Renal cortical epithelial cell (primary cell): ENCODE measurements at regions not wholly inside any gene's neighbourhood (a gene's known extent, or its start where the extent isn't known, plus 50 kb on each side); places are given as distances from the start of the nearest gene placed in this dataset.

ENCODE experiments used
- DNase-seq: peaks from one replicate; pipeline ENCODE4 v3.0.0-alpha.2; 2011; ENCODE audit warnings: low read depth

DNA sequence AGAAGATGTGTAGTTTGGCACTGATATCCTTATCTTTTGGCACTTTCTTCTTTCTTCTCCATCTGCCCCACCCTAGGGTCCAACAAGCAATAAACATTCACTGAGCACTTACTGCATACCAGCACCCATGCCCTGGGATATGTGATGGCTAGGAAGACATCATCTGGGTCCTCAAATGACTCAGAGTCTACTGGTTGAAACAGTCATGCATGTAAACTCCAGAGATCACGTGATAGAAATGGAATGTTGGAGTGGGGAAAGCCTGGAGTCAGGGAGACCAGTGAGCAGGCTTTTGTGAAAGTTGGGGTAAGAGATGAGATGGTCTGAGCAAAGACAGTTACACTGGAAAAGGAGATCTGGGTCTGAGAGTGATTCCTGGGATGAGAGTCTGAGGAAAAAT lies 724.9 kb upstream of the TENM4 start:
- DNase-seq, result peak; percentile 69

GRCh38 chr11:80163441-80163840 lies 722.6 kb upstream of the TENM4 start:
- peak; percentile 15 for DNase-seq

GRCh38 chr11:80163011-80163410 lies 722.2 kb upstream of the TENM4 start:
- peak; percentile 80 for DNase-seq

GRCh38 chr11:80162387-80162786 lies 721.6 kb upstream of the TENM4 start:
- no peak for DNase-seq

GRCh38 chr11:80157447-80157846 lies 716.6 kb upstream of the TENM4 start:
- no peak for DNase-seq

GRCh38 chr11:80156062-80156461 lies 715.2 kb upstream of the TENM4 start:
- no peak for DNase-seq

DNA sequence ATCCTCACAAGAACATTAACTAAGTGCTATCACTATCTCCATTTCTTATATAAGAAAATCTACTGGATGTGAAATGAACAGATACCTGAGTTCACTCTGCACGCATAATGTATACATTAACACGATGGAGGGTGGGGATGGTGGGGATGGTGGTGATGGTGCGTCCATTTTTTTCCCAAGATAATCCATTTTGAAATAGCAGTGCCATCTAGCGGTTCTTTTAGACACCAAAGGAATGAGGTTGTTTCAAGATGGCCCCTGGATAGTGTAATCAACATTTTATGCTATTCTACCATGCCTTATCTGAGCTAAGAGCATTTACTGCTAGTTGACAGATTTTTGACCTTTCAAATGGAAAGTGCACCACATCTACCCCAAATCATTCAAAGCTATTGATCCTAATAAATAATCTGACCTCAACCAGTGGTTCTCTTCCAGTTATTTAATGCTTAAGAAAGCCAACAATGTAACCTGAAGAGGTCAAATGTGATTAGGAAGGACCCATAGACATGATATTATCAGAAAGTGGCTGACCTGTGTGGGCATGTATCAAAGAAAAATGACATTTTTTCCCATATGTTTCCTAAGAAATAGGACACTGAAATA lies 714.7 kb upstream of the TENM4 start:
- DNase-seq, result peak; percentile 13

- DNase-seq, result peak; percentile 97
Observed at GRCh38 chr11:80146232-80146631, 705.4 kb upstream of the TENM4 start.

DNA sequence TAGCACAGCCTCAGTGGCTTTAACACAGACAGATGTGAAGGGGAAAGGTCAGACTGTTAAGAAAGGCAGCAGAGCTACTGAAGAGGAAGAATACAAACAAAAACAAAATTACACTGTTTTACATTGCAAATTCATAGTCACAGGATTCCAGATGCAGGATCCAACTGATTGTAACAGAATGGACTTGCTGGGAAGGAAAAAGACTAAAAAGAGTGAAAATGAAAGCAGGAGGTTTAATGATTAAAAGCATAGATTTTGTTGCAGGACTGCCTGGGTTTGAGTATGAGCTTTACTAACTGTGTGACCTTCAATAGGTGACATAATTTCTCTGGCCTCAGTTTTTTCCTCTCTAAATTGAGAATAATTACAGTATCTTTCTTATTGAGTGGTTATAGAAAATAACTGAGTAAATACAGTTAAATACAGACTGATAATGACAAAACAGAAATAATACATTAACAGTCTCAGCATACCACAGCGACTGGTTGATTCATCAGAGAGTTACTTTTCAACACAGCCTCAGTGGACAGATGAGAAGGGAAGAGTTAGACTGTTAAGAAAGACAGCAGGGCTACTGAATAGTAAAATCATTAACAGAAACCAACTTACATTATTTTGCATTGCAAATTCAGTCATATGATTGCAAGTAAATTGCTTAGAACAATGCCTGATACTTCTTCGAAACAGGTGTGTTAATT lies 704.2 kb upstream of the TENM4 start:
- peak; percentile 83 for DNase-seq

DNA sequence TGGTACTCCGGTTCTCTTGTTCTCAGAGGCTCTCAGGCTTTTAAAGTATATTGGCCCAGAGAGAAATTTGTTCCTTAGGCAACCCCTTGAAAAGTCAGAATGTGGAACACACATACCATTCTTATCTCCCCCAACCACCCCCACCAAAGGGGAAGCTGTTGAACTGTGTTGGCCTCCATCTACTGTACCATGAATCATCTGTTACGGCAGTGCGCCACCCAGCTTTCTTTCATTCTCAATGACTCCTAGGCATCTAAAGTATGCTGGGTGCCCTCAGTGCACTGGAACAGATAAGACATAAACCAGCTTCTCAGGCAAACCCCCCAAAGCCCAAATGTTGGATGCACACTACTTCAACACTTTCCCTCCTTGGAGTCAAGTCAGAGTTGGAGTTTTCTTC lies 696.2 kb upstream of the TENM4 start:
- peak; percentile 69 for DNase-seq

DNA sequence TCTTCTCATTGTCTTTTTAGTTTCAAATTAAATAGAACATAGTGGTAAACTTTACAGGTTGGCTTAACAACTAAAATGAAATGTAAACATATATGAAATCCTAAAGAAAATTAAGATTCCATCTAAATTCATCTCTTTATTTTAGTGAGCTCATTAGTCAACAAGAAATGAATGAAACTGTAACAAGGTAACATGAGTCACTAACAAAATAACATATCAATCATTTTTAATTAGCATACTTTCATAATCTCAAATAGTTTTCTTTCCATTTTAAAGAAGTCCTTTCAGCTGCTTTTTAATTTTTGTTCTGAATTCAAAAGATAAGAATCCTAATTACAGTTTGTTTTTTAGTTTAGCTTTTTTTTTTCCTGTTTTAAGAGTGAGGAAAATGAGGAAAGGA lies 688.6 kb upstream of the TENM4 start:
- no peak for DNase-seq

GRCh38 chr11:80122211-80122610 lies 681.4 kb upstream of the TENM4 start:
- DNase-seq, result no peak

GRCh38 chr11:80118073-80118472 lies 677.2 kb upstream of the TENM4 start:
- peak; percentile 15 for DNase-seq

- DNase-seq, result no peak
Observed at GRCh38 chr11:80116796-80117195, 676.0 kb upstream of the TENM4 start.

DNA sequence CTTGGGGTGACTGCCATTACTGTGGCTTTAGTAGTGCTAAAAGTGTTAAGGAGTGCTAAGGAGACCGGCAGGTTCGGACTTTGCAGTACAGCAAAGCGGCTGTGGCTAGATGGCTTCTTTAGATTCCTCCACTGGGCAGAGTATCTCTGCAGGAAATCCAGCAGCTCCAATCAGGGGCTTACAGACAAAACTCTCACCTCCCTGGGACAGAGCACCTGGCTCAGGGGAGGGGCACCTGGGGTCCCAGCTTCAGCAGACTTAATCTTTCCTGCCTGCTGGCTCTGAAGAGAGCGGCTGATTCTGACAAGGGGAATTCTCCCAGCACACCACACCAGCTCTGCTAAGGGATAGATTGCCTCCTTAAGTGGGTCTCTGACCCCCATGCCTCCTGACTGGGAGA lies 668.8 kb upstream of the TENM4 start:
- no peak for DNase-seq

GRCh38 chr11:80109031-80109430 lies 668.2 kb upstream of the TENM4 start:
- peak; percentile 63 for DNase-seq

DNA sequence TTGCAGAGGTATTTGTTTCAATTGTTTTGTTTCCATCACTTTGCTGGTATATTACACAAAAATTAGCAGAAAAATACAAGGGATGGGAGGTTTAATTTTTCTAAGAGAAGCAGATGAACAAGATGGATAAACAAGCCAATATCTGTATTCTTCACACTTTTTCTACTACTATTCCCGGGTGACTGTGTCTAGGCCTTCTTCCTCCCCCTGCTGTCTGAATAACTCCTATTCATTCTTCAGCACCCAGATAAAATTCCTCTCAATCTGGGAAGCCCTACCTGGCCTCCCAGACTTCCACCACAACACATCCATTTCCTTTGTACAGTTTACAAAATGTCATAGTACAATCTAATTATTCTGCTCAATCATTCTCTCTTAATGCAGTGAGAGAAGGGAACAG lies 666.6 kb upstream of the TENM4 start:
- peak; percentile 35 for DNase-seq

- no peak for DNase-seq
Observed at GRCh38 chr11:80104191-80104590, 663.4 kb upstream of the TENM4 start.

- DNase-seq, result peak; percentile 97
Observed at GRCh38 chr11:80103142-80103859, 662.5 kb upstream of the TENM4 start.

GRCh38 chr11:80097146-80097545 lies 656.3 kb upstream of the TENM4 start:
- no peak for DNase-seq

- DNase-seq, result peak; percentile 96
Observed at GRCh38 chr11:80096736-80097135, 655.9 kb upstream of the TENM4 start.

DNA sequence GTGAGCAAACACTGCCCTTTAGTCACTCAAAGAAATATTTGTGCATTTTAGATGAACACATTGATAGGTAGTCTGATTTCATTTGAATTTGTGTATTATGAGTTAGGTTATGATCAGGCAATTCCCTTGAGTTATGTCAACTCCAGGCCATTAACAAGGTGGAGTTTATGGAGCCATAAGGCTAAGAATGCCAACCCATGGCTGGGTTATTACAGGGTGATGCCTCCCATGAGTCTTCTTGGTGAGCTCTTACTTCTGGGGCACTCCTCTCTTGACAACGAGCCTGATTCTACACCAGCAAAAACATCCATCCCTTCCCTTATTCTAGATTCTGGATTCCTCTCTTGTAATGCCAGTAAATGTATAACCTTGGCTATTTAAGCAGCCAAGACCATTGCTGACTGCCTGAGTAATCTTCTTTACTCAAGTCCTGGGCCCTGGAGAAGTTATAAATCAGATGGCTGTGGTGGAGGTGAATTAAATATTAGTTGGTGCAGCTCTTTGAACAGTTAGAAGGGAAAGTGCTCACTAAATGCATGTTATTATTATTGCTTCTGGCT lies 645.7 kb upstream of the TENM4 start:
- DNase-seq, result peak; percentile 85

- DNase-seq, result no peak
Observed at GRCh38 chr11:80085563-80085962, 644.7 kb upstream of the TENM4 start.
